Mammary epithelial cell (primary cell): ENCODE measurements at regions not wholly inside any gene's neighbourhood (a gene's known extent, or its start where the extent isn't known, plus 50 kb on each side); places are given as distances from the start of the nearest gene placed in this dataset.

Source experiments
- CTCF ChIP-seq, 2 donors: IDR thresholded peaks in 1 of 2; conservative IDR thresholded peaks in 1 of 2; 2 replicates each; pipeline ENCODE4 v1.5.1; 2011 to 2012; ENCODE audit warnings: inconsistent platforms in 2 of 2, low read length in 2 of 2, mild to moderate bottlenecking in 2 of 2, control low read depth in 1 of 2, low read depth in 1 of 2; ENCODE audit not compliant: insufficient read depth in 1 of 2; ENCODE audit errors: extremely low read depth in 1 of 2
- EZH2 ChIP-seq: IDR thresholded peaks from 2 replicates; pipeline ENCODE4 v1.6.1; 2012; ENCODE audit warnings: low read length, inconsistent platforms, borderline replicate concordance

GRCh38 chr4:177528620-177529019, 86.4 kb upstream of the AGA start:
- TF ChIP-seq CTCF (conservative IDR thresholded peaks at IDR 0.05 in 1 of 2, IDR thresholded peaks at IDR 0.05 in 1 of 2; ENCODE audit: extremely low read depth in 1 of 2, insufficient read depth in 1 of 2, low read depth in 1 of 2, low read length in 2 of 2) (no peak), EZH2 (no peak)
